Effector memory CD4-positive, alpha-beta T cell (primary cell): ENCODE measurements at regions not wholly inside any gene's neighbourhood (a gene's known extent, or its start where the extent isn't known, plus 50 kb on each side); places are given as distances from the start of the nearest gene placed in this dataset.

ENCODE experiments used
- DNase-seq, 3 donors: peaks; one replicate each; pipeline ENCODE4 v3.0.0-alpha.2; 2020
- H3K27ac ChIP-seq: 2 replicates; pipeline ENCODE4 v1.7.0; 2013; ENCODE audit warnings: mild to moderate bottlenecking, low read length, moderate library complexity; ENCODE audit not compliant: insufficient read depth, poor library complexity, severe bottlenecking
- H3K27me3 ChIP-seq: replicated peaks from 2 replicates; pipeline ENCODE4 v1.7.0; 2013; ENCODE audit warnings: mild to moderate bottlenecking, low read length; ENCODE audit not compliant: insufficient read depth, control insufficient read depth, poor library complexity, severe bottlenecking
- H3K36me3 ChIP-seq: 2 replicates; pipeline ENCODE4 v1.7.0; 2013; ENCODE audit warnings: mild to moderate bottlenecking, low read length, moderate library complexity; ENCODE audit not compliant: control insufficient read depth, insufficient read depth
- H3K4me1 ChIP-seq: 2 replicates; pipeline ENCODE4 v1.7.0; 2013; ENCODE audit warnings: low read length, mild to moderate bottlenecking; ENCODE audit not compliant: control insufficient read depth, insufficient read depth, poor library complexity, severe bottlenecking
- H3K4me3 ChIP-seq: 2 replicates; pipeline ENCODE4 v1.7.0; 2013; ENCODE audit warnings: low read length, low read depth, mild to moderate bottlenecking; ENCODE audit not compliant: insufficient read depth, poor library complexity, severe bottlenecking
- H3K9me3 ChIP-seq: 2 replicates; pipeline ENCODE4 v1.7.0; 2013; ENCODE audit warnings: mild to moderate bottlenecking, low read length, moderate library complexity; ENCODE audit not compliant: control insufficient read depth

DNA sequence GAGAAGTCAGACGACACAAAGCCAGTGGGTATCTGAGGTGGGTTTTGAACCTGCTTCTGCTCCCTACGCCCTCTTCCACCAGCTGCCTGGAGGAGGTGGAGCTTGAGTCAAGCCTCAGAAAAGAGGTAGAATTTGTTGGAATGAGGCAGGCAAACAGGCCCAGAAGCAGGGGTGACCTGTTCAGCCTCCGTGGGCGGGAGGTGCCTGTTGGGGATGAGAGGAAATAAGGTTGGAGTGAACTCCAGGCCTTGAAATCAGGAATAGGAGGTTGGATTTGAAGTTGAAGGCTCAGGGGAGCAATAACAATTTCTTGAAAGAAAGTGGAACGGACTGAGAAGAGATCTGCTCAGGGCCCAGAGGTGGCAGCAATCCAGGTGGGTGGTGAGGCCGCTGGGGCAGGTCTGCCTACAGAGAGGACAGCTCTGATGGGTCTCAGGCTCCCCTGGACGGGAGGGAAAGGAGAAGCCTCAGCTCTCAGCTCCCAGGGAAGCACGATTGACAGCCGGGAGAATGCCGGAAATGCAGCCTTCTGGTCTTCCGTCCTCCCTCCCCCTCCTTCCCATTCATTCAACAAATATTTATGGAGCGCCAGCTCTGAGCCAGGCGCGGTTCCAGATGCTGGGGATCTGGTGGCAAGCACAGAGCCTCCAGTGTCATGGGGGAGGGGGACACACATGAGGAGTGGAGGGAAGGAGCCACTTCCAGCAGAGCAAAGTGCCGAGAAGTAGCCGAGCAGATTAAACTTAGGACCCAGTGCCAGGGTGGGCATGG, 61.9 kb upstream of the CIBAR2 start:
- Histone ChIP-seq H3K27ac (no peak overlapping the region), H3K4me3 (no peak overlapping the region), H3K4me1 (no peaks in the 10 kb centered on the region), H3K36me3 (no peaks in the 10 kb centered on the region), H3K9me3 (no peaks in the 10 kb centered on the region), H3K27me3 (peaks cover 6% of the 10 kb centered on the region)
- no peak for DNase-seq

DNA sequence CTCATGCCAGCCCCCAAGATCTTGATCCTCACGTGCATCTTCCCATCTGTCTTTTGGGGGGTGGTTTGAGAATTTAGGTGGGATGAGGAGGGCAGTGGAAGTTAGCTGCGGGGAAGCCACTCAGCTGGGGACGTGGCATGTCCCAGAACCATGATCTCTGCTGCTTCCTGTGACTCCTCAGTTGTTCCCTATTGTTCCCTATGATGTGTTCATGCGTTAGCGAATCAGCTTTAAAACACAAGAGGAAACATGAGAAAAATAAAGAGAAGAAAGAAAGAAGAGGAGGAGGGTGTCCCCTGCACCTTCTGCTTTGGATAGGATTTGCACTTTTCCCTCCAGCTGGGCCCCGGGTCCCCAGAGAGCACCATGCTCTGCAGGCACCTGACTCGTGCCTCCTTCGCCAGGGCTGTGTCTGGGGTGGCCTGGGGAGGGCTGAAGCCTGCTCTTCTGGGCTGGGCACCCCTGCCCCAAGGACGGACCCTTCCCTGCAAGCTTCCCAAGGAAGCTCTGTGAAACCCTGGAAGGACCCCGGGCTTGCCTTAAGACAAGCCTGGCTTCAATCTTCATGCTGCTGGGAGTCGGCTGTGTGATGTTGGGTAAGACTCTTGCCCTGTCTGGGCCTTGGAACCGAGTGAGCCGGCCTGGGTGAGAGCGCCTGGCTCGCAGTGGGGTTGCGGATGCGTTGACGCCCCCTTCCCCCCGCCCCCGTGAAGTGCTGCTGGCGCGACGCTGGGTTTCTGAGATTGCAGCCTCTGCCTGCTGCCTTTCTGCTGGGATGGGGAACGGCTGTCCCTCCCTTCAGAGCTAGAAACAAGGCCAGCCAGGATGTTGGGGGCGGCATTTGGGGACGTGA, 62.8 kb upstream of the CIBAR2 start:
- Histone ChIP-seq H3K36me3 (no peaks in the 10 kb centered on the region), H3K4me1 (no peaks in the 10 kb centered on the region), H3K4me3 (no peak overlapping the region), H3K27ac (no peak overlapping the region), H3K27me3 (peaks cover 6% of the 10 kb centered on the region), H3K9me3 (no peaks in the 10 kb centered on the region)
- no peak for DNase-seq

DNA sequence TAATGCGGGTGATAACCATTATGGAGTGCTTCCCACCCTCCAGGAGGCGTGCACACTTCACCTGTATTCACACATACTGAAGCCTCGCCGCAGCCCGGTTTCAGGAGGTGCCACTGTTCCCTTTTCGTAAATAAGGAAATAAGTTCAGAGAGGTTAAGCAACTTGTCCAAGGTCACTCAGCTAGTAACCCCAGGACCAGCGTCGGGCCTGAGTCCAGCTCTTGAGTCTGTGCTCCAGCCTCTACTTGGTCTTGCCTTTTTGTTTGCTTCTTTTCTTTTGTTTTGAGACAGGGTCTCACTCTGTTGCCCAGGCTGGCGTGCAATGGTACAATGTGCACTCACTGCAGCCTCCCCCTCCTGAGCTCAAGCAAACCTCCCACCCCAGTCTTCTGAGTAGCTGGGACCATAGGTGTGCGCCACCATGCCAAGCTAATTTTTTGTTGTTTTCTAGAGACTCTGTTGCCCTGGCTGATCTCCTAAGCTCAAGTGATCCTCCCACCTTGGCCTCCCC, 63.5 kb upstream of the CIBAR2 start:
- no peak overlapping the region for H3K27ac ChIP-seq
- no peak for DNase-seq
- H3K4me3 ChIP-seq = no peak overlapping the region
- no peaks in the 10 kb centered on the region for H3K9me3 ChIP-seq
- no peaks in the 10 kb centered on the region for H3K36me3 ChIP-seq
- no peaks in the 10 kb centered on the region for H3K4me1 ChIP-seq
- peaks cover 6% of the 10 kb centered on the region for H3K27me3 ChIP-seq

DNA sequence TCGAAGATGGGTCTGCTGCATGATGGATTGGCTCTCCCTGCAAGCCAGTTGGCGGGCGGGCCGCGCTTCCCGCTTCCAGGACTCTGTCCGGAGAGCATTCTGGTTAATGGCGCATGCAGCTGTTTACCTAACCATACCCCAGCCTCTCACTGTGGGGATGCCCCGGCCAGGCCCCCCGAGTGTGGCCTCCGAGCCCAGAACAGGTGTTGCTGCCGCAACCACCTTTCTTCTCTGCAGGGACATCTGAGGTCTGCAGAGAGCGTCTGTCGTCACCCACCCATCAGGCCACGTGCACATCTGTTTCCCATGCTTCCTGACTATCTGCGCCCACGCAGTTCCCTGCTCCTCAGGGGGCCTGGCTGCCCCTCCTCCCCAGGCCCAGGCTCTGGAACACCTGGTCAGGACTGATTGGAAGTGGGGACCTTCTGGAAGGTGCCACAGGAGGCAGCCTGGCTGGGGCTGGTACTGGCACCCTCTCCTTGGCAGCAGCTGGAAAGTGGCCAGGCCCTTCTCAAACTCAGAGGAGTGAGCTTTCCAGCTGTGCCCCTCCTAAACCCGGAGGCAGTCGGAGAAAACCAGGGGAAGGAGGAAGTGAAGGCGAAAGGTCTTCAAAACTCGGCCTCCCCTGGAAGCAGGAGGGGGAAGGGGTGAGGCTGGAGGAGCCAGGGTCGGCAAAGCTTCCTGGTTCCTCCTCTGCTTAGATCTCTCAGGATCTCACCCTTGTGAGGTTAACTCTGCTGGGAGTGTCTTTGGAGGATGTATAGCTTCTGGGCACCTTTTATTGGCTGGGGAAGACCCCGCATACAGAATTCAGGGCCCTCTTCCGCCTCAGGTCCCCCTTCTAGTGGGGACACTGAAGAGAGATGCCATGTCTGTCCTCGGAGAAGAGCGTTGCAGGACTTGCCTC, 64.5 kb upstream of the CIBAR2 start:
- no peak overlapping the region for H3K27ac ChIP-seq
- H3K36me3 ChIP-seq = no peaks in the 10 kb centered on the region
- H3K4me1 ChIP-seq = no peaks in the 10 kb centered on the region
- DNase-seq = no peak
- H3K4me3 ChIP-seq = no peak overlapping the region
- H3K27me3 ChIP-seq = peaks cover 6% of the 10 kb centered on the region
- no peaks in the 10 kb centered on the region for H3K9me3 ChIP-seq

DNA sequence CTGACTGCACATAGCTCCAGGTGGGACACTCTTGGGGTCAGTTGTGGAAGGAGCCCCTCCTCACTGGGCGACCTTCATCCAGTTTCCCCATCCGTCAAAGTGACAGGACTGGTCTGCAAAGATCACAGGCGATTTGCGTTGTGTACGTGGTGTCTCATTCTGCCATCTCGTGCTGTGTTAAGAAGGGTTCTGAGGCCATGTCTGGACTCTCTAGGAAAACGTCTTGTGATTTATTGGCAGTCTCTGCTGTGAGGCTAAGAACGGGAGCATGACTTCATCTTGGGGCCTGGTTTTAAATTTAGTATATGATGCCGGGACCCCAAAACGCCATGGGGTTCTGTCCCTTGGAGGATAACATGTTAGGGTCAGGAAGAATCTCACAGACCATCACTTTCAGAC, 65.2 kb upstream of the CIBAR2 start:
- Histone ChIP-seq H3K4me1 (no peaks in the 10 kb centered on the region), H3K36me3 (no peaks in the 10 kb centered on the region), H3K4me3 (no peak overlapping the region), H3K9me3 (no peaks in the 10 kb centered on the region), H3K27ac (no peak overlapping the region), H3K27me3 (peaks cover 4% of the 10 kb centered on the region)
- no peak for DNase-seq

DNA sequence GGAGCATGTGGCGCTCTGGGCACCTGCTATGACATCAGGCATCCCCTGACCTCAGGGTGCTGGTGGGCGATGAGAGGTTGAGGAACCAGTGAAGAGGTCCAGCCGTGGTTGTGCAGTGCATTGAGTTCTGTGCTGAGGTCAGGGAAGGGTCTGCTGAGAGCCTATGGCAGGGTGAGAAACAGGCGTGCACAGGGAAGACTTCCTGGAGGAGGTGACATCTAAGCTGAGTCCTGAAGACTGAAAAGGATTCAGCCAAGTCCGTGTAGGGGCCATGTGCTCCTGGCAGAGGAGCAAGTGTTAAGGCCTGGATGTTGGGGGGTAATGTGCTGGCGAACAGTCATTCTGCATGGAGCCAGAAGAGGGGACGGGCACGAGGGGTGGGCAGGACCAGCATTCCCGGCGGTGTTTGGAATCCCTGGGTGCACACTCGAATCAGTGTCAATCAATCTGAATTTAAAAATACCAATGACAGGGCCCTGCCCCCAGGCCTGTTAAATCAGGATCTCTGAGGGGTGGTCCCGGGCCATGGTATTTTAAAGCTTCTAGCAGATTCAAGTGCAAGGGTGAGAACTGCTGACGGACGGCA, 65.8 kb upstream of the CIBAR2 start:
- Histone ChIP-seq H3K36me3 (no peaks in the 10 kb centered on the region), H3K27ac (no peak overlapping the region), H3K4me3 (no peak overlapping the region), H3K4me1 (no peaks in the 10 kb centered on the region), H3K27me3 (no peaks in the 10 kb centered on the region), H3K9me3 (no peaks in the 10 kb centered on the region)
- no peak for DNase-seq

DNA sequence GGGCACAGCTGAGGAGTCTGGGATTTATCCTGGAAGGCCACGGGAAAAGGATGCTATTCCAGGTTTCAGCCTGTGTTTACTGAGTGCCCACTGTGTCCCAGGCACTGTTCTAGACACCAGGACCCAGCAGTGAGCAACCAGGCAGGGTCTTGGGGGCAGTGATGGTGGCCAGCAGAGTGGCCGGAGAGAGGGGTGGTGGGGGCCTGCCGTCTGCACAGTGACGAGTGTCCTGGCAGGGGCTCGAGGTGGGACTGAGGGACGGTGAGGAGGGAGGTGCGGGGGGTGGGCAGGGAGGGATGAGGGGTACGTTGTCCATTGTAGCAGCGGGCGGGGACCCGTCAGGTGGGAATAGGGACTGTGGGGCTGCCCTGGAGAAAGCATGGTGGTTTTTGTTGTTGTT, 66.3 kb upstream of the CIBAR2 start:
- H3K9me3 ChIP-seq = no peaks in the 10 kb centered on the region
- H3K4me3 ChIP-seq = no peak overlapping the region
- no peaks in the 10 kb centered on the region for H3K36me3 ChIP-seq
- no peak overlapping the region for H3K27ac ChIP-seq
- DNase-seq = no peak
- H3K4me1 ChIP-seq = no peaks in the 10 kb centered on the region
- H3K27me3 ChIP-seq = no peaks in the 10 kb centered on the region

DNA sequence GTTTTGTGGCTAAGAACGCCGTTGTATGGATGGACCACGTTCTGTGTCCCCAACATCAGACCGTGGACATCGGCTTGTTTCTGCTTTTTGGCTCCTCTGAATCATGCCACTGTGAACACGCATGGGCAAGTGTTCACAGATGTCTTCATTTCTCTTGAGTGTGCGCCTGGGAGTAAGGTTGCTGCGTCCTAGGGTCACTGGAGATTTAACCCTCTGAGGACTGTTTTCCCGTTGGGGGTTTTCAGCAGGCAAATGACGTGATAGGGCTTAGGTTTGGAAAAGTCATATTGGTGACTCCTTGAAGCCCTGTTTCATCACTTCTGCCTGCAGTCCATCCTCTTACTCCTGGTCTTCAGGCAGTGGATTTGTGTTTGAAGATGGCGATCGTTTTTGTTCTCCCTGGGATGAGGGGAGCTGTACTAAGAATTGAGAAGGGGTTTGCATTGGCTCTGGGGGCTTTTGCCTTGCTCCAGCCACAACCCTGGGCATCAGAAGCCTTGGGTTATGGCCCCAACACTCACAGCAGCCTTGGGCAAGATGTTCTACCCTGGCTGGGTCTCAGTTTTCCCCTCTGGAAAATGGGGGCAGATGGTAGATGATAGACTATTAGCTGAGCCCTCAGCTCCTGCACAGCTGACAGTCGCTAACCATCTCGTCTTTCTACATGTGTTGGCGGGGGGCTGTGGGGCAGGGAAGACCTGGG, 67.2 kb upstream of the CIBAR2 start:
- DNase-seq = no peak
- Histone ChIP-seq H3K4me3 (no peak overlapping the region), H3K27ac (no peak overlapping the region), H3K36me3 (no peaks in the 10 kb centered on the region), H3K9me3 (no peaks in the 10 kb centered on the region), H3K27me3 (no peaks in the 10 kb centered on the region), H3K4me1 (no peaks in the 10 kb centered on the region)
